ENCODE measurements at regions not wholly inside any gene's neighbourhood (a gene's known extent, or its start where the extent isn't known, plus 50 kb on each side); places are given as distances from the start of the nearest gene placed in this dataset.

- no peak for FAIRE-seq
- no peak for DNase-seq (ENCODE audit: insufficient read length, low spot score)
- no peak for TF ChIP-seq CTCF (IDR thresholded peaks at IDR 0.05; ENCODE audit: insufficient read depth, missing control alignments)
Measured at GRCh38 chr2:219702796-219703545, 75.5 kb downstream of the SLC4A3 start.

DNA sequence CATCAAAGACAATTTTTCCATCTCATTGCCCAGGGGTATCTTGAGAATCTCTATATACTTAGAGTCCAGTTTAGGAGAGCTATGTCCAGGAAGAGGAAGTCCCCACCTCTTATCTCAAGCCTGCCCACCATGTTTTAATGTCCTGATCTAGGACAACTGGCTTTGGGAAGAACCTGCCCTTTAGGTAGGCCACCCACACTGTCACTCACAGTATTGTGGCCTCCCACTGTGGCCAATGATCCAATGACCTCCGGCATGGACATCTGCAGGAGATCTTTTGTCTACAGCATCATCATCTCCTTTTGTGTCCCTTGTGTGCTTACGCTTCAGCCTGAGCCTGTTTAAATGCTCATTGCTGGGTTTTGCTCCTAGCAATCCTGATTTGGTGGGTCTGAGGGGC lies 77.4 kb downstream of the SLC4A3 start:
- FAIRE-seq (no peak), DNase-seq (ENCODE audit: insufficient read length, low spot score) (no peak)
- no peak for TF ChIP-seq CTCF (IDR thresholded peaks at IDR 0.05; ENCODE audit: insufficient read depth, missing control alignments)

DNA sequence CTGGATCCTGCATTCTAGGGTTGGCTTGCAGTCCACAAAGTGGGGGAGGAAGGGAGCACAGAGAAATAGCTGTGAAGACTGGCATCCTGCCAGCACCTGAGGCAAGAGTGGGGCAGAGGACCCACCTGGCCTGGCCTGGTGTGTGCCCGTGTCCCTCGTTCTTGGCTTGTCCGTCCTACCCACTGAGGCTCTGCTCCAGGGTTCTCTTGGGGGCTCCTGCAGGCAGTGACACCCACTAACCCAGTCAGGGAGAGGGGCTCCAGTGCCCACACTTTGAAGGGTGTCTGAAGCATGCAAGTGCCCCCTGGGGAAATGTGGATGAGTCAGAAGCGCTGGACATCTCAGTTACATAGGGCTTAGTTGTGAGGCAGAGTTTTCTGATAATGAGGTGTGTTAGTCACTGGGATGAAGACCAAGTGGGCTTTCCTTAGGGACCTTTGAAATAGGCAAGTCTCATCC lies 79.4 kb downstream of the SLC4A3 start:
- no peak for DNase-seq (ENCODE audit: insufficient read length, low spot score)
- no peak for TF ChIP-seq CTCF (IDR thresholded peaks at IDR 0.05; ENCODE audit: insufficient read depth, missing control alignments)
- no peak for FAIRE-seq

DNA sequence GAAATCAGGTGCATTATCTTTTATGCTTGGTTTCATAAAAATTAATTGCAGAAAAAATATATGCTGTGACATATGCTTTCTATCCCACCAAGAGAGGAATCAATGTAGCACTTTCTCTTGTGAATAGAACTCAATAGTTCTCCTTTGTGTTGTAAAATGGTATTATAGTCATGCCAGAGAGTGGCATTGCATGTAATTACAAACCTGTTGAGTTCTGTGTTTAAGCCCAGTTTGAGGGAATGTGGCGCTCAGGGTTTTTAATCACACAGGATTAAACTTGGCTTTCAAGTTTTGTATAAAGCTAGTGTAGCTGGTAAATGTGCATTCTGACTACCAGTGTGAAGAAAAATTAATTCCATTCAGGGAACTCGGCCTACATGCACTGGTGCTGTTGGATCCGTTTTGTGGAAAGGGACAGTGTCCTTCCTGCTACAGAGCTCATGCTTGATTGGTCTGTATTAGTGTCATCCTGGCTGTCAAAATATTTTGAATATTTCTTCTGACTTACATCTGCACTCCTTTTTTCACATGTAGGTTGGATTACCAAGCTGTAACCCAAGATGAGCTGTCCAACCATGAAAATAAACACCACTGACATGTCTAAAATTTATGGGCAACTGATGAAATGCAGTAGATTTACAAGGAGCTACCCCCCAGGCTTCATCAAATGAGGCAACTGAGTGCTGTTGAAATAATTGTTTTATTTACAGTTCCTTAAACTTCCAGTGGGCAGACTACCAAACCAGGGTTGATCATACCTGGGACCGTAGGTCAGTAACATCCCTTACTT lies 80.3 kb downstream of the SLC4A3 start:
- no peak for TF ChIP-seq CTCF (IDR thresholded peaks at IDR 0.05; ENCODE audit: insufficient read depth, missing control alignments)
- DNase-seq (ENCODE audit: insufficient read length, low spot score) (no peak), FAIRE-seq (no peak)

- TF ChIP-seq CTCF (IDR thresholded peaks at IDR 0.05; ENCODE audit: insufficient read depth, missing control alignments) = no peak
- DNase-seq (ENCODE audit: insufficient read length, low spot score) (no peak), FAIRE-seq (no peak)
Measured at GRCh38 chr2:219709331-219709761, 81.9 kb downstream of the SLC4A3 start.

GRCh38 chr2:219713110-219713509 lies 85.7 kb downstream of the SLC4A3 start:
- no peak for DNase-seq (ENCODE audit: insufficient read length, low spot score)
- no peak for FAIRE-seq
- no peak for TF ChIP-seq CTCF (IDR thresholded peaks at IDR 0.05; ENCODE audit: insufficient read depth, missing control alignments)
